ENCODE measurements at regions not wholly inside any gene's neighbourhood (a gene's known extent, or its start where the extent isn't known, plus 50 kb on each side); places are given as distances from the start of the nearest gene placed in this dataset.

DNA sequence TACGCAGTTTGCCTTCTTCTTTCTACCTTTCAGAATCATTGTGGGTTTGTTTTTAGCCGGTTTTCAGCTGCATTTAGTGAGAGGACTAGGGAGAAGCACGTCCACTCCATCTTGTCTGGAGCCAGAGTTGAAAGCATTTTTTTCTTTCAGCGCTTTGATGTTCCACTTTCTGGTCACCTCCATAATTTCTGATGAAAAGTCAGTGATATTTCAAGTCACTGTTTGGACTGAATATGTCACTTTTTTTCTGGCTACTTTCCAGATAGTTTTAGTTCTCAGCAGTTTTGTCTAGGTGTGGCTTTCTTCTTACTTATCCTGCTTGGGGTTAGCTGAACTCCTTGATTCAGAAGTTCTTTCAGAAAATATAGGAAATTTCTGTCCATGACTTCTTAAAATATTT lies 123.9 kb upstream of the IER5L start:
- TF ChIP-seq, protein P1, sequence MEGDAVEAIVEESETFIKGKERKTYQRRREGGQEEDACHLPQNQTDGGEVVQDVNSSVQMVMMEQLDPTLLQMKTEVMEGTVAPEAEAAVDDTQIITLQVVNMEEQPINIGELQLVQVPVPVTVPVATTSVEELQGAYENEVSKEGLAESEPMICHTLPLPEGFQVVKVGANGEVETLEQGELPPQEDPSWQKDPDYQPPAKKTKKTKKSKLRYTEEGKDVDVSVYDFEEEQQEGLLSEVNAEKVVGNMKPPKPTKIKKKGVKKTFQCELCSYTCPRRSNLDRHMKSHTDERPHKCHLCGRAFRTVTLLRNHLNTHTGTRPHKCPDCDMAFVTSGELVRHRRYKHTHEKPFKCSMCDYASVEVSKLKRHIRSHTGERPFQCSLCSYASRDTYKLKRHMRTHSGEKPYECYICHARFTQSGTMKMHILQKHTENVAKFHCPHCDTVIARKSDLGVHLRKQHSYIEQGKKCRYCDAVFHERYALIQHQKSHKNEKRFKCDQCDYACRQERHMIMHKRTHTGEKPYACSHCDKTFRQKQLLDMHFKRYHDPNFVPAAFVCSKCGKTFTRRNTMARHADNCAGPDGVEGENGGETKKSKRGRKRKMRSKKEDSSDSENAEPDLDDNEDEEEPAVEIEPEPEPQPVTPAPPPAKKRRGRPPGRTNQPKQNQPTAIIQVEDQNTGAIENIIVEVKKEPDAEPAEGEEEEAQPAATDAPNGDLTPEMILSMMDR (IDR thresholded peaks at IDR 0.05): no peak
- TF ChIP-seq POLR2A (IDR thresholded peaks at IDR 0.05): no peak

Measured in body of pancreas (tissue), 4 donors.